ENCODE measurements at regions not wholly inside any gene's neighbourhood (a gene's known extent, or its start where the extent isn't known, plus 50 kb on each side); places are given as distances from the start of the nearest gene placed in this dataset.

GRCh38 chr2:35301369-35301768 lies 1054.2 kb upstream of the CRIM1 start:
- POLR2A ChIA-PET: no interaction called here
- CTCF ChIA-PET: interaction anchor here (0.7 kb wide), 1 partner anchor 1627 kb away, joined by 3 read pairs; no protein-coding TSS in a partner anchor
- Histone ChIP-seq H3K9me3 (ENCODE audit: control insufficient read depth, insufficient read depth, low read depth, low read length) (no peaks in the 10 kb centered on the region), H3K4me1 (ENCODE audit: control insufficient read depth, insufficient read depth, low read length) (no peaks in the 10 kb centered on the region), H3K27ac (ENCODE audit: extremely low read depth, low read depth, low read length) (no peak overlapping the region), H3K4me3 (ENCODE audit: low read depth, low read length) (no peak overlapping the region), H3K36me3 (ENCODE audit: control insufficient read depth in 2 of 2, insufficient read depth in 1 of 2, low read length in 2 of 2) (no peaks in the 10 kb centered on the region)
- TF ChIP-seq ZNF335 (tag by site-specific recombination; conservative IDR thresholded peaks at IDR 0.05): no peak
- no peak for TF ChIP-seq ZNF510 (tag by site-specific recombination; IDR thresholded peaks at IDR 0.05; ENCODE audit: insufficient replicate concordance)

- no peaks in the 10 kb centered on the region for H3K36me3 ChIP-seq (ENCODE audit: control insufficient read depth in 2 of 2, insufficient read depth in 1 of 2, low read length in 2 of 2)
- TF ChIP-seq ZNF423 (tag by site-specific recombination; IDR thresholded peaks at IDR 0.05): no peak
- TF ChIP-seq ZNF324 (tag by site-specific recombination; IDR thresholded peaks at IDR 0.05): no peak
- no peak for TF ChIP-seq ZNF24 (tag by site-specific recombination; IDR thresholded peaks at IDR 0.05)
- TF ChIP-seq MEIS1 (CRISPR knock-in tag; IDR thresholded peaks at IDR 0.05; ENCODE audit: borderline replicate concordance): no peak
- no peak for TF ChIP-seq HOXC10 (CRISPR knock-in tag; IDR thresholded peaks at IDR 0.05)
- no peak for TF ChIP-seq SP7 (tag by site-specific recombination; IDR thresholded peaks at IDR 0.05)
- no peak for TF ChIP-seq FEZF1 (tag by site-specific recombination; IDR thresholded peaks at IDR 0.05)
- TF ChIP-seq GLI2 (tag by site-specific recombination; IDR thresholded peaks at IDR 0.05; ENCODE audit: borderline replicate concordance, low read depth): no peak
- TF ChIP-seq CTCF (tag by site-specific recombination; IDR thresholded peaks at IDR 0.05): no peak
- no peak for TF ChIP-seq PRDM6 (tag by site-specific recombination; IDR thresholded peaks at IDR 0.05)
- TF ChIP-seq ZNF362 (tag by site-specific recombination; IDR thresholded peaks at IDR 0.05): no peak
- TF ChIP-seq ZNF121 (tag by site-specific recombination; IDR thresholded peaks at IDR 0.05): no peak
- no peak for TF ChIP-seq KLF9 (tag by site-specific recombination; IDR thresholded peaks at IDR 0.05; ENCODE audit: low read depth)
- no peak for TF ChIP-seq ZNF513 (tag by site-specific recombination; IDR thresholded peaks at IDR 0.05)
- no peak for TF ChIP-seq PRDM2 (tag by site-specific recombination; IDR thresholded peaks at IDR 0.05; ENCODE audit: borderline replicate concordance)
- TF ChIP-seq ZNF391 (tag by site-specific recombination; IDR thresholded peaks at IDR 0.05; ENCODE audit: borderline replicate concordance, low read depth): no peak
- no peak for TF ChIP-seq ZNF558 (tag by site-specific recombination; IDR thresholded peaks at IDR 0.05)
- no peak for TF ChIP-seq ZNF704 (tag by site-specific recombination; IDR thresholded peaks at IDR 0.05)
- no peak for TF ChIP-seq ZNF311 (tag by site-specific recombination; IDR thresholded peaks at IDR 0.05; ENCODE audit: borderline replicate concordance)
- TF ChIP-seq ZNF138 (tag by site-specific recombination; IDR thresholded peaks at IDR 0.05; ENCODE audit: borderline replicate concordance): no peak
- H3K9me3 ChIP-seq (ENCODE audit: control insufficient read depth, insufficient read depth, low read depth, low read length): no peaks in the 10 kb centered on the region
- H3K4me3 ChIP-seq (ENCODE audit: low read depth, low read length): no peak overlapping the region
- CTCF ChIA-PET: no interaction called here
- H3K27ac ChIP-seq (ENCODE audit: extremely low read depth, low read depth, low read length): no peak overlapping the region
- H3K4me1 ChIP-seq (ENCODE audit: control insufficient read depth, insufficient read depth, low read length): no peaks in the 10 kb centered on the region
- POLR2A ChIA-PET: no interaction called here
These were observed 1057.1 kb upstream of the CRIM1 start for GRCh38 chr2:35298493-35298892.

All from HEK293 (cell line).